ENCODE measurements at regions not wholly inside any gene's neighbourhood (a gene's known extent, or its start where the extent isn't known, plus 50 kb on each side); places are given as distances from the start of the nearest gene placed in this dataset.
A peak's percentile ranks its signal among the peaks of the same experiment; 100 is the strongest.

GRCh38 chr3:84885199-84885882 is 73.4 kb upstream of the CADM2 start:
- no peak for DNase-seq

DNA sequence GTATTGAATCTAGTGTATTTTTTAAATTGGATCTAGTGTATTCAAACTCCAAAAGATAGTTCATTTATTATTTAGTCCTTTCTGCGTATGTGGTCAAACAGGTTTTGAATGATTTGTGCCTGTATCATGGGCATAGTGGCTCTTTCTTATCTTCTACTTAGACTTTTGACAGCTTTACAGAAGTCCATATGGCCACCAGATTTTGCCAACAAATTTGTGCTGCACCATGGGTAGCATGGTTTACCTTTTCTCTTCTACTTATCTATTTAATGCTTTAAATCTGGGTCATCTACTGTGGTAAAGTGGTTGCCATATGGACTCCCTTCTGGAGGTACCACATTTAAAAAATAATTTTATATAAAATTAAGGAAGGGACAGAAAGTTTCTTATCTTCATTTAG is 66.9 kb upstream of the CADM2 start:
- DNase-seq: no peak

- peak; percentile 73 for DNase-seq
These were observed 65.6 kb upstream of the CADM2 start for GRCh38 chr3:84893211-84893610.

- no peak for DNase-seq
These were observed 54.6 kb upstream of the CADM2 start for GRCh38 chr3:84904212-84904611.

- DNase-seq: no peak
These were observed 53.8 kb upstream of the CADM2 start for GRCh38 chr3:84904816-84905555.

- DNase-seq: no peak
These were observed 53.3 kb upstream of the CADM2 start for GRCh38 chr3:84905556-84905920.

DNA sequence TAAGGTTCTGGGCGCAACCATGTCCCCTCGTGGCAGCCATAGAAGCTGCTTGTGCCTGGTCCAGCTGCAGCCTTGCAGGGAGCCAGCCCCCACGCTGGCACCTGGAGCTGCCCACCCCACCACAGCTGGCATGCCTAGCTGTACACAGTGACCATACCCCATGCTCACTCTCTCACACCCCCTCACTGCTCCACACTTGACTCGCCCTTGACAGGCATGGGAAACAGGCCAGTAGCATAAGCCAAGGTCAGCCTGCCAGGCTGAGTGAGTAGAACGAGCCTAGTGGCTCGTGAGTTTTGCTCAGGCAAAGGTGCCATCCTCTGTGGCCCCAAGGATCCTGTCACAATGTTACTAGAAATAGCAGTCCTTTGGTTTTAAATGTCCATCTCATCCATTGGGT is 52.7 kb upstream of the CADM2 start:
- no peak for DNase-seq
